SU-DHL-6 (cell line): ENCODE measurements at regions not wholly inside any gene's neighbourhood (a gene's known extent, or its start where the extent isn't known, plus 50 kb on each side); places are given as distances from the start of the nearest gene placed in this dataset.

Experiments used
- H2AFZ ChIP-seq: fragments of 200-600 bp; sonication (generic); 2 replicates; pipeline ENCODE4 v1.6.1; 2014; ENCODE audit warnings: low read depth, mild to moderate bottlenecking, moderate library complexity, mixed read lengths, antibody characterized with exemption, low read length; ENCODE audit not compliant: severe bottlenecking
- H3F3A ChIP-seq: fragments of 200-600 bp; shearing (Covaris generic); 2 replicates; pipeline ENCODE4 v1.6.0; 2016; ENCODE audit warnings: antibody characterized with exemption, mild to moderate bottlenecking; ENCODE audit not compliant: insufficient read depth
- H3K27ac ChIP-seq: fragments of 200-600 bp; sonication (generic); 2 replicates; pipeline ENCODE4 v1.5.1; 2016; ENCODE audit warnings: low read depth, mild to moderate bottlenecking, low read length, moderate library complexity, mixed read lengths
- H3K27me3 ChIP-seq: fragments of 200-600 bp; sonication (generic), shearing (Covaris generic); 2 replicates; pipeline ENCODE4 v1.6.0; 2014; ENCODE audit warnings: mild to moderate bottlenecking, low read length
- H3K36me3 ChIP-seq: fragments of 200-600 bp; sonication (generic); 2 replicates; pipeline ENCODE4 v1.6.1; 2014; ENCODE audit warnings: mild to moderate bottlenecking, low read length, mixed read lengths
- H3K4me2 ChIP-seq: fragments of 300-600, 200-600 bp; shearing (Covaris generic), sonication (generic); 2 replicates; pipeline ENCODE4 v1.6.0; 2014; ENCODE audit warnings: low read length, low read depth, mild to moderate bottlenecking; ENCODE audit not compliant: poor library complexity, severe bottlenecking
- H3K4me3 ChIP-seq: fragments of 200-600 bp; sonication (generic); 2 replicates; pipeline ENCODE4 v1.5.1; 2014; ENCODE audit warnings: antibody characterized with exemption, low read length, mild to moderate bottlenecking, mixed read lengths; ENCODE audit not compliant: insufficient read depth, poor library complexity, severe bottlenecking
- H3K79me2 ChIP-seq: fragments of 200-600 bp; sonication (generic); 2 replicates; pipeline ENCODE4 v1.6.1; 2014; ENCODE audit warnings: mild to moderate bottlenecking, low read length, moderate library complexity; ENCODE audit not compliant: insufficient read depth
- H3K9ac ChIP-seq: fragments of 200-600 bp; sonication (generic); 2 replicates; pipeline ENCODE4 v1.7.0; 2014; ENCODE audit warnings: mild to moderate bottlenecking, low read length
- H3K9me2 ChIP-seq: fragments of 200-600 bp; sonication (generic); replicated peaks from 2 replicates; pipeline ENCODE4 v1.6.1; 2014; ENCODE audit warnings: low read length; ENCODE audit not compliant: insufficient read depth
- H3K9me3 ChIP-seq: fragments of 200-600 bp; sonication (generic); 2 replicates; pipeline ENCODE4 v1.6.1; 2014; ENCODE audit warnings: low read length, mixed read lengths; ENCODE audit not compliant: insufficient read depth
- H4K20me1 ChIP-seq: fragments of 200-600 bp; sonication (generic); 2 replicates; pipeline ENCODE4 v1.6.1; 2014; ENCODE audit warnings: low read depth, mild to moderate bottlenecking, antibody characterized with exemption, low read length, moderate library complexity, mixed read lengths
- EZH2phosphoT487 ChIP-seq: fragments of 200-600 bp; sonication (generic), shearing (Covaris generic); conservative IDR thresholded peaks from 2 replicates; pipeline ENCODE4 v1.6.1; 2018; ENCODE audit warnings: mild to moderate bottlenecking, antibody characterized with exemption, low read length, moderate library complexity, mixed read lengths
- TF ChIP-seq, protein P1 (sequence below): fragments of 200-600 bp; sonication (generic); IDR thresholded peaks from one replicate; pipeline ENCODE4 v1.5.1; 2017; ENCODE audit warnings: antibody characterized with exemption, mild to moderate bottlenecking, low read length, moderate library complexity; ENCODE audit not compliant: insufficient read depth, poor library complexity, severe bottlenecking

DNA sequence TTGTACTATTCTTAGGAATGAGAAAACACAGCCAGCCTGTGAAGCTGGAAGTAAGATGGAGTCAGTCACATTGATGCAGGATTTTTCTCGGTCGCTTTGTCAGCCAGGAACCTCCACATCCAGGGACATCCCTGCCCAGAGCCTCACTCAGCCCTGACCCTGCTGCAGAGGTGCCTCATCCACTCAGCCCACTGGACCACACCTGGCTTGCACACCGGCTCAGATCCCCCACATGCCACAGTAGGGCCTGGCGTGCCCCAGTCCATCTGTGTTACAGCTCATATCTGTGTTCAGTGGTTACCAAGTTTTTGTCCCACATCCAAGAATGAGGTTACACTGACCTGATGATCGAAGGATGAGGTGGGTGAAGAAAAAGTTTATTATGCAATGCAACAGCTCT, 1315.4 kb downstream of the SLITRK1 start:
- no peaks in the 10 kb centered on the region for H3F3A ChIP-seq
- no peaks in the 10 kb centered on the region for H3K27me3 ChIP-seq
- no peaks in the 10 kb centered on the region for H3K79me2 ChIP-seq
- H3K4me2 ChIP-seq, result no peak overlapping the region
- no peak overlapping the region for H3K9ac ChIP-seq
- no peaks in the 10 kb centered on the region for H3K9me2 ChIP-seq
- TF ChIP-seq EZH2phosphoT487, result no peak
- TF ChIP-seq, protein P1, sequence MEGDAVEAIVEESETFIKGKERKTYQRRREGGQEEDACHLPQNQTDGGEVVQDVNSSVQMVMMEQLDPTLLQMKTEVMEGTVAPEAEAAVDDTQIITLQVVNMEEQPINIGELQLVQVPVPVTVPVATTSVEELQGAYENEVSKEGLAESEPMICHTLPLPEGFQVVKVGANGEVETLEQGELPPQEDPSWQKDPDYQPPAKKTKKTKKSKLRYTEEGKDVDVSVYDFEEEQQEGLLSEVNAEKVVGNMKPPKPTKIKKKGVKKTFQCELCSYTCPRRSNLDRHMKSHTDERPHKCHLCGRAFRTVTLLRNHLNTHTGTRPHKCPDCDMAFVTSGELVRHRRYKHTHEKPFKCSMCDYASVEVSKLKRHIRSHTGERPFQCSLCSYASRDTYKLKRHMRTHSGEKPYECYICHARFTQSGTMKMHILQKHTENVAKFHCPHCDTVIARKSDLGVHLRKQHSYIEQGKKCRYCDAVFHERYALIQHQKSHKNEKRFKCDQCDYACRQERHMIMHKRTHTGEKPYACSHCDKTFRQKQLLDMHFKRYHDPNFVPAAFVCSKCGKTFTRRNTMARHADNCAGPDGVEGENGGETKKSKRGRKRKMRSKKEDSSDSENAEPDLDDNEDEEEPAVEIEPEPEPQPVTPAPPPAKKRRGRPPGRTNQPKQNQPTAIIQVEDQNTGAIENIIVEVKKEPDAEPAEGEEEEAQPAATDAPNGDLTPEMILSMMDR, result no peak
- H3K9me3 ChIP-seq, result 0 out of 2 replicates have a peak, but pooled peaks cover 5% of the 10 kb centered on the region
- H2AFZ ChIP-seq, result no peak overlapping the region
- no peaks in the 10 kb centered on the region for H4K20me1 ChIP-seq
- H3K27ac ChIP-seq, result no peak overlapping the region
- no peaks in the 10 kb centered on the region for H3K36me3 ChIP-seq
- no peak overlapping the region for H3K4me3 ChIP-seq

DNA sequence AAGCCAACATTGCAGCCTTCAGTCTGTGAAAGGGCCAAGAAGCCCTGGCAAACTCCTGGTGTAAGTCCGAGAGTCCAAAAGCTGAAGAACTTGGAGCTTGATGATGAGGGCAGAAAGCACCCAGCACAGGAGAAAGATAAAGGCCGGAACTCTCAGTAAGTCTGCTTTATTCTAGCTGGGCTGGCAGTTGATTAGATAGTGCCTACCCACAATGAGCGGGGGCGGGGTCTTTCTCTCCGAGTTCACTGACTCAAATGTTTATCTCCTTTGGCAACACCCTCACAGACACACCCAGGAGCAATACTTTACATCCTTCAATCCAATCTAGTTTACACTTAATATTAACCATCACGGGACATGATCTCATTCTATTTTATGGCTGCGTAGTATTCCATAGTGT, 1317.1 kb downstream of the SLITRK1 start:
- Histone ChIP-seq H3K9ac (no peak overlapping the region), H3K79me2 (no peaks in the 10 kb centered on the region), H3K27ac (no peak overlapping the region), H3K9me3 (0 out of 2 replicates have a peak, but pooled peaks cover 3% of the 10 kb centered on the region), H3K36me3 (no peaks in the 10 kb centered on the region), H3K4me2 (no peak overlapping the region), H2AFZ (no peak overlapping the region), H3F3A (no peaks in the 10 kb centered on the region), H4K20me1 (no peaks in the 10 kb centered on the region), H3K27me3 (no peaks in the 10 kb centered on the region), H3K9me2 (no peaks in the 10 kb centered on the region), H3K4me3 (no peak overlapping the region)
- TF ChIP-seq EZH2phosphoT487, result no peak
- TF ChIP-seq, protein P1, result no peak

DNA sequence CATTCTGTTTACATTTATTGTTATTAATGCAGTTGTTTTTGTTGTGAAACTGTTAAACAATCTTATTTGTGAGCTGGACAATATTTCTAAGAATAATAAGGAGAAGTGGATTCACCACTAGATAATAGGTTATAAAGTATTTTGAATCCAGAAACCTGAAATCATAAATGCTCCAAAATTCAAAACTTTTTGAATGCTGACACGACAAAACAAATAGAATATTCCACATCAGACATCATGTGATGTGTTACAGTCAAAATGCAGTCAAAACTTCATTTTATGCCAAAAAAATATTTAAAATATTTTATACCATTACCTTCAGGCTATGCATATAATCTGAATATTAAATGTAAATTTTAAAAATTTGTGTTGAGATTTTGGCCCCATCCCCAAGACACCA, 1321.4 kb downstream of the SLITRK1 start:
- no peak overlapping the region for H3K27ac ChIP-seq
- no peaks in the 10 kb centered on the region for H3K27me3 ChIP-seq
- TF ChIP-seq, protein P1, result no peak
- TF ChIP-seq EZH2phosphoT487, result no peak
- H3K9me3 ChIP-seq, result no peaks in the 10 kb centered on the region
- no peaks in the 10 kb centered on the region for H4K20me1 ChIP-seq
- no peaks in the 10 kb centered on the region for H3K79me2 ChIP-seq
- H3K4me2 ChIP-seq, result no peak overlapping the region
- H3K9me2 ChIP-seq, result no peaks in the 10 kb centered on the region
- H3K4me3 ChIP-seq, result no peak overlapping the region
- no peak overlapping the region for H2AFZ ChIP-seq
- H3K9ac ChIP-seq, result no peak overlapping the region
- no peaks in the 10 kb centered on the region for H3K36me3 ChIP-seq
- H3F3A ChIP-seq, result no peaks in the 10 kb centered on the region
